HEK293 (cell line): ENCODE measurements at regions not wholly inside any gene's neighbourhood (a gene's known extent, or its start where the extent isn't known, plus 50 kb on each side); places are given as distances from the start of the nearest gene placed in this dataset.

ENCODE experiments used
- CTCF ChIA-PET: fragments of 350-600 bp; formaldehyde crosslinking; extraction: SDS; loops from one replicate; lab custom pipeline; 2021; ENCODE audit warnings: antibody characterized with exemption; lab: Yijun Ruan, JAX
- POLR2A ChIA-PET: fragments of 300-600 bp; formaldehyde crosslinking; extraction: SDS; loops from one replicate; lab custom pipeline; 2020; ENCODE audit warnings: antibody characterized with exemption, inconsistent platforms; lab: Yijun Ruan, JAX
- H3K27ac ChIP-seq: fragments of 200-500 bp; sonication (Bioruptor generic); 2 replicates; pipeline ENCODE4 v1.5.1; 2014; ENCODE audit warnings: low read depth, low read length, control low read depth, inconsistent platforms; ENCODE audit errors: extremely low read depth
- H3K36me3 ChIP-seq, 2 experiments: fragments of 200-500 bp in 1 of 2; sonication (Bioruptor generic) in 1 of 2; 1 replicate in 1 of 2; 2 replicates in 1 of 2; pipeline ENCODE4 v1.5.1; 2014 to 2017; ENCODE audit warnings: inconsistent platforms in 2 of 2, low read length in 2 of 2; ENCODE audit not compliant: control insufficient read depth in 2 of 2, insufficient read depth in 1 of 2
- H3K4me1 ChIP-seq: fragments of 200-500 bp; sonication (Bioruptor generic); 2 replicates; pipeline ENCODE4 v1.5.1; 2014; ENCODE audit warnings: mild to moderate bottlenecking, low read length, inconsistent platforms; ENCODE audit not compliant: control insufficient read depth, insufficient read depth
- H3K4me3 ChIP-seq: 2 replicates; pipeline ENCODE4 v1.5.1; 2011; ENCODE audit warnings: low read depth, mild to moderate bottlenecking, control low read depth, low read length, moderate library complexity
- H3K9me3 ChIP-seq: fragments of 200-500 bp; sonication (Bioruptor generic); 2 replicates; pipeline ENCODE4 v1.5.1; 2014; ENCODE audit warnings: low read depth, low read length, inconsistent platforms; ENCODE audit not compliant: control insufficient read depth, insufficient read depth
- KLF1 ChIP-seq: fragments of 450-650 bp; formaldehyde crosslinking; IDR thresholded peaks from 2 replicates; pipeline ENCODE4 v1.5.1; 2016; ENCODE audit warnings: missing biosample characterization, missing genetic modification characterization
- ZBTB21 ChIP-seq: fragments of 450-650 bp; formaldehyde crosslinking; IDR thresholded peaks from 2 replicates; pipeline ENCODE4 v1.5.1; 2017; ENCODE audit warnings: missing biosample characterization, missing genetic modification characterization
- ZEB2 ChIP-seq: fragments of 450-650 bp; formaldehyde crosslinking; IDR thresholded peaks from 2 replicates; pipeline ENCODE4 v1.5.1; 2016; ENCODE audit warnings: missing biosample characterization, missing genetic modification characterization
- ZFP3 ChIP-seq: fragments of 450-650 bp; formaldehyde crosslinking; IDR thresholded peaks from 2 replicates; pipeline ENCODE4 v1.5.1; 2016; ENCODE audit warnings: low read depth, missing biosample characterization, missing genetic modification characterization
- ZNF112 ChIP-seq: fragments of 450-650 bp; formaldehyde crosslinking; IDR thresholded peaks from 2 replicates; pipeline ENCODE4 v1.5.0; 2017; ENCODE audit warnings: missing biosample characterization, missing genetic modification characterization
- ZNF157 ChIP-seq: fragments of 450-650 bp; formaldehyde crosslinking; IDR thresholded peaks from 2 replicates; pipeline ENCODE4 v1.5.1; 2016; ENCODE audit warnings: missing biosample characterization, missing genetic modification characterization
- ZNF202 ChIP-seq: fragments of 450-650 bp; formaldehyde crosslinking; IDR thresholded peaks from 2 replicates; pipeline ENCODE4 v1.5.1; 2016; ENCODE audit warnings: missing biosample characterization, missing genetic modification characterization, borderline replicate concordance
- ZNF366 ChIP-seq: fragments of 450-650 bp; formaldehyde crosslinking; conservative IDR thresholded peaks from 2 replicates; pipeline ENCODE4 v1.5.1; 2016; ENCODE audit warnings: missing biosample characterization, missing genetic modification characterization
- ZNF48 ChIP-seq: fragments of 450-650 bp; formaldehyde crosslinking; IDR thresholded peaks from 2 replicates; pipeline ENCODE4 v1.5.1; 2016; ENCODE audit warnings: missing biosample characterization, missing genetic modification characterization
- ZNF610 ChIP-seq: fragments of 450-650 bp; formaldehyde crosslinking; IDR thresholded peaks from 2 replicates; pipeline ENCODE4 v1.5.1; 2016; ENCODE audit warnings: missing biosample characterization, missing genetic modification characterization, borderline replicate concordance
- ZNF670 ChIP-seq: fragments of 450-650 bp; formaldehyde crosslinking; IDR thresholded peaks from 2 replicates; pipeline ENCODE4 v1.5.1; 2016; ENCODE audit warnings: missing biosample characterization, missing genetic modification characterization, low read depth
- TF ChIP-seq, protein P1 (sequence below): fragments of 450-650 bp; formaldehyde crosslinking; IDR thresholded peaks from 2 replicates; pipeline ENCODE4 v1.5.1; 2016; ENCODE audit warnings: missing biosample characterization, missing genetic modification characterization
- TF ChIP-seq, protein P2 (sequence below): fragments of 450-650 bp; formaldehyde crosslinking; conservative IDR thresholded peaks from 2 replicates; pipeline ENCODE4 v1.5.1; 2016; ENCODE audit warnings: low read depth, missing biosample characterization, missing genetic modification characterization
- TF ChIP-seq, protein P3 (sequence below): fragments of 450-650 bp; IDR thresholded peaks from 2 replicates; pipeline ENCODE4 v1.5.1; 2018; ENCODE audit warnings: missing biosample characterization, missing genetic modification characterization
- TF ChIP-seq, protein P4 (sequence below): fragments of 450-650 bp; formaldehyde crosslinking; IDR thresholded peaks from 2 replicates; pipeline ENCODE4 v1.5.1; 2016; ENCODE audit warnings: missing biosample characterization, missing genetic modification characterization
- TF ChIP-seq, protein P5 (sequence below): fragments of 450-650 bp; formaldehyde crosslinking; IDR thresholded peaks from 2 replicates; pipeline ENCODE4 v1.5.1; 2016; ENCODE audit warnings: missing biosample characterization, missing genetic modification characterization
- TF ChIP-seq, protein P6 (sequence below): fragments of 450-650 bp; formaldehyde crosslinking; IDR thresholded peaks from 2 replicates; pipeline ENCODE4 v1.5.1; 2016; ENCODE audit warnings: missing biosample characterization, missing genetic modification characterization

DNA sequence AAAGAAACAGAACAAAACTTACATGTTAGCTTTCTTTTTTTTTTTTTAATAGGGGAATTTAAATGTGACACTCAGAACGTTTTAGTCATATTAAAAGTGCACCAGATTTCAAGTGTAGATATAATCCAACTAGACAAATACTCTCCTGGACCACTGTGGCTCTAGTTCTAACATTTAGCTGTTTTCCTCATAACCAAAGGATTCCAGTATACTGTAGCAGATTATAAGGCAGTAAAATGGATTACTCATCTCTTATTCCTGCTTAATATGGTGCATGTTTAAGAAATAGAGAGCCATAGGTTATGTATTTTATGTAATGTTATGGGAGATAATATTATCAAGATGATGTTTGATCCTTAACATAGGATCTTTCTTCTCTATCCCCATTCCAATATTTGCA, 1339.5 kb upstream of the AGA start:
- CTCF ChIA-PET: interaction anchor here (0.6 kb wide), 1 partner anchor 24 kb away, joined by 3 read pairs; no protein-coding TSS in a partner anchor

DNA sequence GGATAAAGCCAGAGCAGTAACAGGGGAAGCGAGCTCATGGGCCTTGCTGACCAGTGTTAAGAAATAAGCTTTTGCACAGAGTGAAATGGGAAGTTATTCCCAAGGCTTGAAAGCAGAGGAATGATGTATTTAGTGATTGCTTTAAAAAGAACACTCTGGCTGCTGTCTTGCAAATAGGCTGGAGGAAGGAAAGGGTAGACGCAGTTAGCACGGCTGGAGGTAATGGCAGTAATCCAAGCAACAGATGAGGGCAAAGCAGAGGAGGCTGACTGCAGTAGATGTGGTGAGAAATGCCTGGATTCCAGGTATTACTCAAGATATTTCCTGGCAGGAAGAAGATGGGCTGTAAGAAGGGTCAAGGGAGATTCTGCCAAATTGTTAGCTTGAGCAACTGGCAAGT, 1342.3 kb upstream of the AGA start:
- Histone ChIP-seq H3K4me3 (no peak overlapping the region), H3K27ac (no peak overlapping the region), H3K9me3 (no peaks in the 10 kb centered on the region), H3K4me1 (no peaks in the 10 kb centered on the region), H3K36me3 (no peaks in the 10 kb centered on the region)
- ChIA-PET CTCF (no interaction called here), POLR2A (no interaction called here)
- TF ChIP-seq ZNF48 (tag by site-specific recombination) (no peak), ZNF202 (tag by site-specific recombination) (no peak), ZNF157 (no peak)
- TF ChIP-seq, protein P1, sequence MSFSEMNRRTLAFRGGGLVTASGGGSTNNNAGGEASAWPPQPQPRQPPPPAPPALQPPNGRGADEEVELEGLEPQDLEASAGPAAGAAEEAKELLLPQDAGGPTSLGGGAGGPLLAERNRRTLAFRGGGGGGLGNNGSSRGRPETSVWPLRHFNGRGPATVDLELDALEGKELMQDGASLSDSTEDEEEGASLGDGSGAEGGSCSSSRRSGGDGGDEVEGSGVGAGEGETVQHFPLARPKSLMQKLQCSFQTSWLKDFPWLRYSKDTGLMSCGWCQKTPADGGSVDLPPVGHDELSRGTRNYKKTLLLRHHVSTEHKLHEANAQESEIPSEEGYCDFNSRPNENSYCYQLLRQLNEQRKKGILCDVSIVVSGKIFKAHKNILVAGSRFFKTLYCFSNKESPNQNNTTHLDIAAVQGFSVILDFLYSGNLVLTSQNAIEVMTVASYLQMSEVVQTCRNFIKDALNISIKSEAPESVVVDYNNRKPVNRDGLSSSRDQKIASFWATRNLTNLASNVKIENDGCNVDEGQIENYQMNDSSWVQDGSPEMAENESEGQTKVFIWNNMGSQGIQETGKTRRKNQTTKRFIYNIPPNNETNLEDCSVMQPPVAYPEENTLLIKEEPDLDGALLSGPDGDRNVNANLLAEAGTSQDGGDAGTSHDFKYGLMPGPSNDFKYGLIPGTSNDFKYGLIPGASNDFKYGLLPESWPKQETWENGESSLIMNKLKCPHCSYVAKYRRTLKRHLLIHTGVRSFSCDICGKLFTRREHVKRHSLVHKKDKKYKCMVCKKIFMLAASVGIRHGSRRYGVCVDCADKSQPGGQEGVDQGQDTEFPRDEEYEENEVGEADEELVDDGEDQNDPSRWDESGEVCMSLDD: no peak
- TF ChIP-seq, protein P2, sequence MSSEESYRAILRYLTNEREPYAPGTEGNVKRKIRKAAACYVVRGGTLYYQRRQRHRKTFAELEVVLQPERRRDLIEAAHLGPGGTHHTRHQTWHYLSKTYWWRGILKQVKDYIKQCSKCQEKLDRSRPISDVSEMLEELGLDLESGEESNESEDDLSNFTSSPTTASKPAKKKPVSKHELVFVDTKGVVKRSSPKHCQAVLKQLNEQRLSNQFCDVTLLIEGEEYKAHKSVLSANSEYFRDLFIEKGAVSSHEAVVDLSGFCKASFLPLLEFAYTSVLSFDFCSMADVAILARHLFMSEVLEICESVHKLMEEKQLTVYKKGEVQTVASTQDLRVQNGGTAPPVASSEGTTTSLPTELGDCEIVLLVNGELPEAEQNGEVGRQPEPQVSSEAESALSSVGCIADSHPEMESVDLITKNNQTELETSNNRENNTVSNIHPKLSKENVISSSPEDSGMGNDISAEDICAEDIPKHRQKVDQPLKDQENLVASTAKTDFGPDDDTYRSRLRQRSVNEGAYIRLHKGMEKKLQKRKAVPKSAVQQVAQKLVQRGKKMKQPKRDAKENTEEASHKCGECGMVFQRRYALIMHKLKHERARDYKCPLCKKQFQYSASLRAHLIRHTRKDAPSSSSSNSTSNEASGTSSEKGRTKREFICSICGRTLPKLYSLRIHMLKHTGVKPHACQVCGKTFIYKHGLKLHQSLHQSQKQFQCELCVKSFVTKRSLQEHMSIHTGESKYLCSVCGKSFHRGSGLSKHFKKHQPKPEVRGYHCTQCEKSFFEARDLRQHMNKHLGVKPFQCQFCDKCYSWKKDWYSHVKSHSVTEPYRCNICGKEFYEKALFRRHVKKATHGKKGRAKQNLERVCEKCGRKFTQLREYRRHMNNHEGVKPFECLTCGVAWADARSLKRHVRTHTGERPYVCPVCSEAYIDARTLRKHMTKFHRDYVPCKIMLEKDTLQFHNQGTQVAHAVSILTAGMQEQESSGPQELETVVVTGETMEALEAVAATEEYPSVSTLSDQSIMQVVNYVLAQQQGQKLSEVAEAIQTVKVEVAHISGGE: no peak
- TF ChIP-seq, protein P3, sequence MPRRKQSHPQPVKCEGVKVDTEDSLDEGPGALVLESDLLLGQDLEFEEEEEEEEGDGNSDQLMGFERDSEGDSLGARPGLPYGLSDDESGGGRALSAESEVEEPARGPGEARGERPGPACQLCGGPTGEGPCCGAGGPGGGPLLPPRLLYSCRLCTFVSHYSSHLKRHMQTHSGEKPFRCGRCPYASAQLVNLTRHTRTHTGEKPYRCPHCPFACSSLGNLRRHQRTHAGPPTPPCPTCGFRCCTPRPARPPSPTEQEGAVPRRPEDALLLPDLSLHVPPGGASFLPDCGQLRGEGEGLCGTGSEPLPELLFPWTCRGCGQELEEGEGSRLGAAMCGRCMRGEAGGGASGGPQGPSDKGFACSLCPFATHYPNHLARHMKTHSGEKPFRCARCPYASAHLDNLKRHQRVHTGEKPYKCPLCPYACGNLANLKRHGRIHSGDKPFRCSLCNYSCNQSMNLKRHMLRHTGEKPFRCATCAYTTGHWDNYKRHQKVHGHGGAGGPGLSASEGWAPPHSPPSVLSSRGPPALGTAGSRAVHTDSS: no peak

More for the DNA sequence above, 1339.5 kb upstream of the AGA start:
- TF ChIP-seq ZFP3 (tag by site-specific recombination) (no peak), ZNF670 (tag by site-specific recombination) (no peak), ZNF366 (no peak), ZBTB21 (tag by site-specific recombination) (no peak), KLF1 (tag by site-specific recombination) (no peak), ZNF112 (tag by site-specific recombination) (no peak), ZEB2 (tag by site-specific recombination) (no peak), ZNF610 (no peak)
- TF ChIP-seq, protein P4, sequence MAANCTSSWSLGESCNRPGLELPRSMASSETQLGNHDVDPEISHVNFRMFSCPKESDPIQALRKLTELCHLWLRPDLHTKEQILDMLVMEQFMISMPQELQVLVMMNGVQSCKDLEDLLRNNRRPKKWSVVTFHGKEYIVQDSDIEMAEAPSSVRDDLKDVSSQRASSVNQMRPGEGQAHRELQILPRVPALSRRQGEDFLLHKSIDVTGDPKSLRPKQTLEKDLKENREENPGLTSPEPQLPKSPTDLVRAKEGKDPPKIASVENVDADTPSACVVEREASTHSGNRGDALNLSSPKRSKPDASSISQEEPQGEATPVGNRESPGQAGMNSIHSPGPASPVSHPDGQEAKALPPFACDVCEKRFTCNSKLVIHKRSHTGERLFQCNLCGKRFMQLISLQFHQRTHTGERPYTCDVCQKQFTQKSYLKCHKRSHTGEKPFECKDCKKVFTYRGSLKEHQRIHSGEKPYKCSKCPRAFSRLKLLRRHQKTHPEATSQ (tag by site-specific recombination): no peak
- TF ChIP-seq, protein P5, sequence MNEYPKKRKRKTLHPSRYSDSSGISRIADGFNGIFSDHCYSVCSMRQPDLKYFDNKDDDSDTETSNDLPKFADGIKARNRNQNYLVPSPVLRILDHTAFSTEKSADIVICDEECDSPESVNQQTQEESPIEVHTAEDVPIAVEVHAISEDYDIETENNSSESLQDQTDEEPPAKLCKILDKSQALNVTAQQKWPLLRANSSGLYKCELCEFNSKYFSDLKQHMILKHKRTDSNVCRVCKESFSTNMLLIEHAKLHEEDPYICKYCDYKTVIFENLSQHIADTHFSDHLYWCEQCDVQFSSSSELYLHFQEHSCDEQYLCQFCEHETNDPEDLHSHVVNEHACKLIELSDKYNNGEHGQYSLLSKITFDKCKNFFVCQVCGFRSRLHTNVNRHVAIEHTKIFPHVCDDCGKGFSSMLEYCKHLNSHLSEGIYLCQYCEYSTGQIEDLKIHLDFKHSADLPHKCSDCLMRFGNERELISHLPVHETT (tag by site-specific recombination): no peak
- TF ChIP-seq, protein P6, sequence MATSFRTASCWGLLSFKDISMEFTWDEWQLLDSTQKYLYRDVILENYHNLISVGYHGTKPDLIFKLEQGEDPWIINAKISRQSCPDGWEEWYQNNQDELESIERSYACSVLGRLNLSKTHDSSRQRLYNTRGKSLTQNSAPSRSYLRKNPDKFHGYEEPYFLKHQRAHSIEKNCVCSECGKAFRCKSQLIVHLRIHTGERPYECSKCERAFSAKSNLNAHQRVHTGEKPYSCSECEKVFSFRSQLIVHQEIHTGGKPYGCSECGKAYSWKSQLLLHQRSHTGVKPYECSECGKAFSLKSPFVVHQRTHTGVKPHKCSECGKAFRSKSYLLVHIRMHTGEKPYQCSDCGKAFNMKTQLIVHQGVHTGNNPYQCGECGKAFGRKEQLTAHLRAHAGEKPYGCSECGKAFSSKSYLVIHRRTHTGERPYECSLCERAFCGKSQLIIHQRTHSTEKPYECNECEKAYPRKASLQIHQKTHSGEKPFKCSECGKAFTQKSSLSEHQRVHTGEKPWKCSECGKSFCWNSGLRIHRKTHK (tag by site-specific recombination): no peak
- no peak overlapping the region for H3K27ac ChIP-seq
- H3K4me1 ChIP-seq: no peaks in the 10 kb centered on the region
- H3K9me3 ChIP-seq: no peaks in the 10 kb centered on the region
- POLR2A ChIA-PET: no interaction called here
- H3K36me3 ChIP-seq: no peaks in the 10 kb centered on the region
- no peak overlapping the region for H3K4me3 ChIP-seq
